ENCODE measurements at regions not wholly inside any gene's neighbourhood (a gene's known extent, or its start where the extent isn't known, plus 50 kb on each side); places are given as distances from the start of the nearest gene placed in this dataset.
A peak's percentile ranks its signal among the peaks of the same experiment; 100 is the strongest.
"Not testable (repeated sequence)": the region's sequence is repeated elsewhere in the genome, so short reads cannot be mapped to it uniquely, and the experiment has no call there.

GRCh38 chr5:53411388-53411787, 69.0 kb upstream of the FST start:
- DNase-seq (ENCODE audit: low read depth in 2 of 2): no peak

GRCh38 chr5:53412499-53412898, 67.9 kb upstream of the FST start:
- DNase-seq (ENCODE audit: low read depth in 2 of 2): not testable (repeated sequence)

DNA sequence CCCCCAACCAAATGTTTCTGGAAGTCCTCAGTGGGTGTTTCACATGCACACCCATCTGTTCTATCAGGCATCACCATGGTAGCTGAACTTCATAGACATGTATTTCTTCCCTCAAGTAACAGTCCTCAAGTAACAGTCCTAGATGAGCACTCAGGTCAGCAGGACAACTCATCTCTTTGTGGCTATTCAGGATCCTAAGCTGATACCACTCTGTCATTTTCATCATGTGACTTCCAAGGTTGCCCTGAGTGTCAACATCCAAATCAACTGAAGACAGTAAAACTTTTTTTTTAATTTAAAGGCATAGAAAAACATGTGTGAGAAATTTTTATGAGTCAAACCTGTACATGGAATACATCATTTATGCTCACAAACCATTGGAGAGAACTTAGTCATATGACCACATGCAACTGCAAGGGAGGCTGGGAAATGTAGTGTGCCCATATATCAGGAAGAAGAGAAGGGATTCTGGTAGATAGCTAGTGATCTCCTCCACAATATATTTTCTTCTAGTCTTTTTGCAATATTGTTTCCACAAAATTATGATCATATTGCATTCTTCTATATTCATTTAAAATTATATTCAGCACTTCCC, 64.2 kb upstream of the FST start:
- no peak for DNase-seq (ENCODE audit: low read depth in 2 of 2)

DNA sequence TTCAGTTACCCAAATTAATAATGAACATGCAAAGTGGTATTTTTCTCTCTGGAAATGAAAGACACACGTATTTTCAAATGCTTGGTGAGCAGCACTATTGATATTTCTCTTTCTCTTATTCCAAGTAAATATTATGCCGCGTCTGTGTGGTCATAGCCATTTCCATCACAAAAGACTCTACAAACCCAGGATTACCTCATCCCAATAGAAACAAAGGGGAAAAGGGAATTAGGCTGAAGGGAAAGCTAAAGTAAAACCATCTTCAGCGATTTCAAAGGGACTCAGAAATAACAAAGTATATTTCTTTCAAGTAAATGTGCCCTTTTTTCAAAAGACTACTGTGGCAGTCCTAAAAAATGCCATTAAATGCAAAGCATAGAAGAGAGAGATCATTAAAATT, 62.0 kb upstream of the FST start:
- no peak for DNase-seq (ENCODE audit: low read depth in 2 of 2)

GRCh38 chr5:53418826-53419658, 61.4 kb upstream of the FST start:
- DNase-seq (ENCODE audit: low read depth in 2 of 2): peak; percentile 87 to 91

GRCh38 chr5:53422539-53422938, 57.9 kb upstream of the FST start:
- peak in 1 of 2 experiments; percentile 68 for DNase-seq (ENCODE audit: low read depth in 2 of 2)

GRCh38 chr5:53423724-53424123, 56.7 kb upstream of the FST start:
- peak; percentile 87 for DNase-seq (ENCODE audit: low read depth in 2 of 2)

GRCh38 chr5:53424686-53425615, 55.5 kb upstream of the FST start:
- no peak for DNase-seq (ENCODE audit: low read depth in 2 of 2)

- DNase-seq (ENCODE audit: low read depth in 2 of 2): no peak
Measured at GRCh38 chr5:53425687-53426511, 54.5 kb upstream of the FST start.

DNA sequence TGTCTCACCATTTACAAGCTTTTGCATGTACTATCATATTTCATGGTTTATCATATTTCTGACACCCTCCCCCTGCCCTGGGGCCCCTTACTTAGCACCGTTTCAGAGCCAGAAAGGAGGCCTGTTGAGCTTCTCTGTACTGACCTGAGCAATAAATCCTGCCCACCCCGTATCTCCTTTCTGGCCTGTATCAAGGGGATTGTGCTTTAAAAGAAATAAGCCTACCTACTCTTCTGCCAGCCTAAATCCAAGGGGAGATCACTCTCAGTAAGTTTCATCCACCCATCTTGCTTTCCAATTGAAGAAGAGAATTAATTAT, 54.0 kb upstream of the FST start:
- DNase-seq (ENCODE audit: low read depth in 2 of 2): no peak

DNA sequence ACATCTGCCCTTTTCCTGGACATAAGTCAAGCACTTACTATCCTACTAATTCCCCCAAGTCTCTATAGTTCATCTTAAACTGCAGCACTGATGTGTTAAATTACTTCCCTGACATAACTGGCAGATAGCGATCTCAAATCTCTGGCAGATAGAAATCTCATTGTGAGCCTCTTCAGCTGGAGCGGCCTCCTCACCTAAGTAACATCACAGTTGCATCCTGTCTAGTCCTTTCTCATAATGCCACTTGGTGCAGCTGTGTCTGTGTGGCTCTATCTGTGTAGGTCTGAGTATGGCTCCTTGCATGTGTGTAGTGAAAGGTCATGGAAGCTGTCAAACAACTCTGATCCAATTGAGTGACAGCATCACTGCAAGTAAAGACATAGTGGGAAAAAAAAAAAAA, 53.6 kb upstream of the FST start:
- DNase-seq (ENCODE audit: low read depth in 2 of 2): no peak

DNA sequence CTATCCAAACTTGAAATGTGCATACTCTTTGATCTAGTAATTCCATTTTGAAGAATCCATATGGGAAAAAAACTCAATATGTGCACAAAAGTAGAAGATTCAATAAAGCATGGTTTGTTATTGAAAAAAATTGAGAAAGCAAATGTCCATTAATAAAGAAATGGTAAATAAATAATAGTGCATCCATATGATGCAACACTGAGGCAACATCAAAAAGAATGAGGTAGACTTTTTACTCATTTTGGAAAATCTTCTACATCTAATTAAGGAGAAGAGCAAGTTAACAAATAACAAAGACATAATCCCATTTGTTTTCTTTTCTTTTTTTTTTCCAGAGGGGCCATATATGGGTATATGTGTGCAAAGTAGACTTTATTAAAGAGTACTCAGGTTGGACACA, 52.5 kb upstream of the FST start:
- no peak for DNase-seq (ENCODE audit: low read depth in 2 of 2)

DNA sequence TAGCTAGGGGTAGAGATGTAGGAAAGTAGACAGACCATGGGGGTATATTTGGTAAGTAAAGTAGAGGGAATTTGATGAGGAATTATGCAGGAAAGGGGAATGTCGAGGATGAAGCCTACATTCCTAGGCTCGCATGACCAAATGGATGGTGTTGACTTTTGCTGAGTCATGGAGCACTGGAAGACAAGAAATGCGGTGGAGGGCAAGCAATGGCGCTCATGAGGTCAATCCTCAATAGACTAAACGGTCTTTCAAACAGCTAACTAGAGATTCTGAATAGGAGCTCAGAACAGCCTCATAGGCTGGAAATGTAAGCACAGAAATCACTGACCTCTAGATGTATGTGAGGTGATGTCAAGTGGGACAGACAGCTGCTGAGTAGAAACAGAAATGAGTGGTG, 50.7 kb upstream of the FST start:
- DNase-seq (ENCODE audit: low read depth in 2 of 2): no peak

- no peak for DNase-seq (ENCODE audit: low read depth in 2 of 2)
Measured at GRCh38 chr5:53430618-53431252, 49.7 kb upstream of the FST start.

Measured in fibroblast of skin of left biceps (primary cell).